C4-2B (cell line): ENCODE measurements at regions not wholly inside any gene's neighbourhood (a gene's known extent, or its start where the extent isn't known, plus 50 kb on each side); places are given as distances from the start of the nearest gene placed in this dataset.

Experiments used
- ZFX ChIP-seq: fragments of 450-650 bp; IDR thresholded peaks from 2 replicates; pipeline ENCODE4 v1.6.1; 2017
- TF ChIP-seq, protein P1 (sequence below): fragments of 450-650 bp; conservative IDR thresholded peaks from 2 replicates; pipeline ENCODE4 v1.5.1; 2017; ENCODE audit warnings: mild to moderate bottlenecking

- TF ChIP-seq, protein P1, sequence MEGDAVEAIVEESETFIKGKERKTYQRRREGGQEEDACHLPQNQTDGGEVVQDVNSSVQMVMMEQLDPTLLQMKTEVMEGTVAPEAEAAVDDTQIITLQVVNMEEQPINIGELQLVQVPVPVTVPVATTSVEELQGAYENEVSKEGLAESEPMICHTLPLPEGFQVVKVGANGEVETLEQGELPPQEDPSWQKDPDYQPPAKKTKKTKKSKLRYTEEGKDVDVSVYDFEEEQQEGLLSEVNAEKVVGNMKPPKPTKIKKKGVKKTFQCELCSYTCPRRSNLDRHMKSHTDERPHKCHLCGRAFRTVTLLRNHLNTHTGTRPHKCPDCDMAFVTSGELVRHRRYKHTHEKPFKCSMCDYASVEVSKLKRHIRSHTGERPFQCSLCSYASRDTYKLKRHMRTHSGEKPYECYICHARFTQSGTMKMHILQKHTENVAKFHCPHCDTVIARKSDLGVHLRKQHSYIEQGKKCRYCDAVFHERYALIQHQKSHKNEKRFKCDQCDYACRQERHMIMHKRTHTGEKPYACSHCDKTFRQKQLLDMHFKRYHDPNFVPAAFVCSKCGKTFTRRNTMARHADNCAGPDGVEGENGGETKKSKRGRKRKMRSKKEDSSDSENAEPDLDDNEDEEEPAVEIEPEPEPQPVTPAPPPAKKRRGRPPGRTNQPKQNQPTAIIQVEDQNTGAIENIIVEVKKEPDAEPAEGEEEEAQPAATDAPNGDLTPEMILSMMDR, result no peak
- TF ChIP-seq ZFX, result no peak
Observed at GRCh38 chr1:106398391-106398790, 658.1 kb upstream of the PRMT6 start.
